Osteocyte (in vitro differentiated cells): ENCODE measurements at regions not wholly inside any gene's neighbourhood (a gene's known extent, or its start where the extent isn't known, plus 50 kb on each side); places are given as distances from the start of the nearest gene placed in this dataset.

Experiments
- DNase-seq: peaks from one replicate; pipeline ENCODE4 v3.0.0; 2021; ENCODE audit warnings: mixed read lengths; ENCODE audit not compliant: unreplicated experiment; ENCODE audit errors: extremely low spot score
- H3K27ac Mint-ChIP-seq: one replicate; pipeline ENCODE4 v1.8.0; 2021; ENCODE audit warnings: mild to moderate bottlenecking, mixed read lengths; ENCODE audit not compliant: unreplicated experiment
- H3K27me3 Mint-ChIP-seq: one replicate; pipeline ENCODE4 v1.8.0; 2021; ENCODE audit warnings: mixed read lengths; ENCODE audit not compliant: unreplicated experiment
- H3K36me3 Mint-ChIP-seq: one replicate; pipeline ENCODE4 v1.8.0; 2021; ENCODE audit warnings: mixed read lengths; ENCODE audit not compliant: unreplicated experiment
- H3K4me1 Mint-ChIP-seq: one replicate; pipeline ENCODE4 v1.8.0; 2021; ENCODE audit warnings: mixed read lengths; ENCODE audit not compliant: unreplicated experiment
- H3K4me3 Mint-ChIP-seq: one replicate; pipeline ENCODE4 v1.8.0; 2021; ENCODE audit warnings: mild to moderate bottlenecking, moderate library complexity, mixed read lengths; ENCODE audit not compliant: unreplicated experiment
- H3K9me3 Mint-ChIP-seq: one replicate; pipeline ENCODE4 v1.8.0; 2021; ENCODE audit warnings: mixed read lengths; ENCODE audit not compliant: unreplicated experiment
- CTCF ChIP-seq: fragments of 200-600 bp; sonication (generic); IDR thresholded peaks from 2 replicates; pipeline ENCODE4 v1.5.0; 2021; ENCODE audit warnings: antibody characterized with exemption, mild to moderate bottlenecking, moderate library complexity

- no peaks in the 10 kb centered on the region for H3K4me1 Mint-ChIP-seq
Measured at GRCh38 chrX:94114362-94114761, 440.4 kb downstream of the FAM133A start.

GRCh38 chrX:94121799-94122198 is 447.8 kb downstream of the FAM133A start:
- Mint-ChIP-seq H3K4me1 (no peaks in the 10 kb centered on the region), H3K36me3 (no peaks in the 10 kb centered on the region), H3K27me3 (no peaks in the 10 kb centered on the region), H3K9me3 (peaks cover 26% of the 10 kb centered on the region), H3K27ac (no peak overlapping the region), H3K4me3 (no peak overlapping the region)
- DNase-seq, result no peak
- TF ChIP-seq CTCF, result no peak

More at GRCh38 chrX:94114362-94114761, 440.4 kb downstream of the FAM133A start:
- Mint-ChIP-seq H3K4me3 (no peak overlapping the region), H3K27me3 (no peaks in the 10 kb centered on the region), H3K9me3 (peaks cover 16% of the 10 kb centered on the region), H3K36me3 (no peaks in the 10 kb centered on the region), H3K27ac (no peak overlapping the region)
- no peak for DNase-seq
- no peak for TF ChIP-seq CTCF

GRCh38 chrX:94123062-94123461 is 449.1 kb downstream of the FAM133A start:
- peaks cover 26% of the 10 kb centered on the region for H3K9me3 Mint-ChIP-seq
- no peak overlapping the region for H3K27ac Mint-ChIP-seq
- no peak for DNase-seq
- no peaks in the 10 kb centered on the region for H3K27me3 Mint-ChIP-seq
- no peak for TF ChIP-seq CTCF
- H3K4me1 Mint-ChIP-seq, result no peaks in the 10 kb centered on the region
- H3K36me3 Mint-ChIP-seq, result no peaks in the 10 kb centered on the region
- H3K4me3 Mint-ChIP-seq, result no peak overlapping the region

- H3K27ac Mint-ChIP-seq, result no peak overlapping the region
- H3K4me1 Mint-ChIP-seq, result no peaks in the 10 kb centered on the region
- no peak for TF ChIP-seq CTCF
- H3K4me3 Mint-ChIP-seq, result no peak overlapping the region
- H3K9me3 Mint-ChIP-seq, result peaks cover 7% of the 10 kb centered on the region
- DNase-seq, result no peak
- H3K27me3 Mint-ChIP-seq, result no peaks in the 10 kb centered on the region
- H3K36me3 Mint-ChIP-seq, result no peaks in the 10 kb centered on the region
Measured at GRCh38 chrX:94162971-94163370, 489.0 kb downstream of the FAM133A start.

- Mint-ChIP-seq H3K36me3 (no peaks in the 10 kb centered on the region), H3K27ac (no peak overlapping the region), H3K9me3 (peaks cover 33% of the 10 kb centered on the region), H3K4me1 (no peaks in the 10 kb centered on the region), H3K4me3 (no peak overlapping the region), H3K27me3 (no peaks in the 10 kb centered on the region)
- no peak for DNase-seq
- TF ChIP-seq CTCF, result no peak
Measured at GRCh38 chrX:94178145-94178788, 504.3 kb downstream of the FAM133A start.
